Adrenal gland (tissue), 9 donors: ENCODE measurements at regions not wholly inside any gene's neighbourhood (a gene's known extent, or its start where the extent isn't known, plus 50 kb on each side); places are given as distances from the start of the nearest gene placed in this dataset.

Experiments used
- DNase-seq, 7 donors: peaks; one replicate each; pipeline ENCODE4 v3.0.0-alpha.2; 2019 to 2020
- H3K27ac ChIP-seq, 5 donors: fragments of 200-600 bp; sonication (generic) in 4 of 5; 1 replicate in 3 of 5; 2 replicates in 2 of 5; pipeline versions ENCODE4 v1.5.1 to v1.8.0; 2016 to 2020; ENCODE audit warnings: mild to moderate bottlenecking in 1 of 5
- H3K27me3 ChIP-seq: fragments of 200-600 bp; 2 replicates; pipeline ENCODE4 v1.8.0; 2021
- H3K36me3 ChIP-seq, 2 donors: fragments of 200-600 bp; replicated peaks in 1 of 2; 1 replicate in 1 of 2; 2 replicates in 1 of 2; pipeline versions ENCODE4 v1.5.1 to v1.8.0; 2018 to 2022
- H3K4me1 ChIP-seq, 2 donors: fragments of 200-600 bp; replicated peaks in 1 of 2; 1 replicate in 1 of 2; 2 replicates in 1 of 2; pipeline versions ENCODE4 v1.5.1 to v1.8.0; 2018 to 2021
- H3K4me3 ChIP-seq, 4 donors: fragments of 200-600 bp; sonication (generic) in 3 of 4; one replicate each; pipeline ENCODE4 v1.5.1; 2016 to 2018
- H3K9me3 ChIP-seq, 3 donors: fragments of 200-600 bp; sonication (generic) in 1 of 3; replicated peaks in 1 of 3; 1 replicate in 2 of 3; 2 replicates in 1 of 3; pipeline versions ENCODE4 v1.5.1 to v1.8.0; 2016 to 2021
- POLR2A ChIP-seq, 2 donors: fragments of 450-650 bp; IDR thresholded peaks; one replicate each; pipeline ENCODE4 v1.6.1; 2017; ENCODE audit warnings: antibody characterized with exemption in 2 of 2, mild to moderate bottlenecking in 2 of 2, moderate library complexity in 1 of 2
- WGBS, 4 donors: extraction: QIAGEN DNeasy Blood & Tissue Kit in 2 of 4; methylation state at CpG; one replicate each; pipeline versions ENCODE4 v1.1.5 to v1.1.7; 2013 to 2017; 5-methylcytosine and 5-hydroxymethylcytosine counted together
- intact Hi-C, 2 donors: fragments of 100-400 bp; cut with DNase I; formaldehyde crosslinking; loops; one replicate each; pipeline versions ENCODE4 v1.14.1 to v1.15.0; 2022 to 2023
- TF ChIP-seq, protein P1 (sequence below), 6 experiments: fragments of 450-650 bp in 4 of 6; fragments of 200-600 bp in 2 of 6; sonication (generic) in 1 of 6; IDR thresholded peaks; 1 replicate in 5 of 6; 2 replicates in 1 of 6; pipeline versions ENCODE4 v1.5.1 to v1.8.0; 2016 to 2021; ENCODE audit warnings: antibody characterized with exemption in 6 of 6, mild to moderate bottlenecking in 2 of 6, moderate library complexity in 1 of 6
- donor health status: healthy with polysubstance abuse.
- donor health status: Bipolar disorder and iron deficiency.
- donor health status: DM: yes; HTN: yes; CAD: no.
- donor health status: DM: no; HTN: no; CAD: no.
- donor health status: DM: no; HTN: no; CAD: no.

DNA sequence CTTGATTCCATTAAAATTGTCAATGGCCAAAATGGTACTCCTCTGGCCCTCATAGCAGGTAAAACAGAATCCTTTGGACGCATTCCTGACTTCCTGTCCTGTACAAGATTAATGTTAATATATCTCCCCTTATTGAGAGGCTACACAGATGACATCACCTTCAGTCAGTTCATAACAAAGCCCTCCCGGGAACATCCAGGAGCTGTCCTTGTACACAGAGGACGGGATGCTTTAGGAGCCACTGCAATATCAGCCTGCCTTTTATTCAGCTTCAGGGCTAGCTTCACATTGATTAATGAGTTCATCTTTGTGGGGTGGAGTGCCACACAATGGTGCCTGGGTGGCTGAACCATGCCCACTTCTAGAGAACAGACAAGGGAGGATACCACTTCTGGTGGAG lies 235.1 kb downstream of the NRIP1 start:
- Histone ChIP-seq H3K36me3 (no peaks in the 10 kb centered on the region), H3K27me3 (no peaks in the 10 kb centered on the region), H3K4me1 (no peaks in the 10 kb centered on the region), H3K27ac (no peak overlapping the region), H3K4me3 (no peak overlapping the region), H3K9me3 (no peaks in the 10 kb centered on the region)
- intact Hi-C loops = no loop called here
- TF ChIP-seq, protein P1, sequence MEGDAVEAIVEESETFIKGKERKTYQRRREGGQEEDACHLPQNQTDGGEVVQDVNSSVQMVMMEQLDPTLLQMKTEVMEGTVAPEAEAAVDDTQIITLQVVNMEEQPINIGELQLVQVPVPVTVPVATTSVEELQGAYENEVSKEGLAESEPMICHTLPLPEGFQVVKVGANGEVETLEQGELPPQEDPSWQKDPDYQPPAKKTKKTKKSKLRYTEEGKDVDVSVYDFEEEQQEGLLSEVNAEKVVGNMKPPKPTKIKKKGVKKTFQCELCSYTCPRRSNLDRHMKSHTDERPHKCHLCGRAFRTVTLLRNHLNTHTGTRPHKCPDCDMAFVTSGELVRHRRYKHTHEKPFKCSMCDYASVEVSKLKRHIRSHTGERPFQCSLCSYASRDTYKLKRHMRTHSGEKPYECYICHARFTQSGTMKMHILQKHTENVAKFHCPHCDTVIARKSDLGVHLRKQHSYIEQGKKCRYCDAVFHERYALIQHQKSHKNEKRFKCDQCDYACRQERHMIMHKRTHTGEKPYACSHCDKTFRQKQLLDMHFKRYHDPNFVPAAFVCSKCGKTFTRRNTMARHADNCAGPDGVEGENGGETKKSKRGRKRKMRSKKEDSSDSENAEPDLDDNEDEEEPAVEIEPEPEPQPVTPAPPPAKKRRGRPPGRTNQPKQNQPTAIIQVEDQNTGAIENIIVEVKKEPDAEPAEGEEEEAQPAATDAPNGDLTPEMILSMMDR (IDR thresholded peaks at IDR 0.05) = no peak
- TF ChIP-seq POLR2A (IDR thresholded peaks at IDR 0.05) = no peak
- WGBS, 4 donors = 82 to 92% (median 87%) methylated on average over 3 of the region's 3 CpGs
- DNase-seq = no peak

- H3K36me3 ChIP-seq = no peaks in the 10 kb centered on the region
- no peaks in the 10 kb centered on the region for H3K27me3 ChIP-seq
- no peak for DNase-seq
- intact Hi-C loops = no loop called here
- TF ChIP-seq, protein P1 (IDR thresholded peaks at IDR 0.05) = no peak
- TF ChIP-seq POLR2A (IDR thresholded peaks at IDR 0.05) = no peak
- no peak overlapping the region for H3K27ac ChIP-seq
- H3K9me3 ChIP-seq = no peaks in the 10 kb centered on the region
- H3K4me3 ChIP-seq = no peak overlapping the region
- no peaks in the 10 kb centered on the region for H3K4me1 ChIP-seq
- WGBS, 4 donors = 79 to 87% (median 83%) methylated on average over 3 of the region's 3 CpGs
Observed at GRCh38 chr21:14827468-14827867, 237.3 kb downstream of the NRIP1 start.

GRCh38 chr21:14826630-14827029 lies 238.2 kb downstream of the NRIP1 start:
- DNase-seq = no peak
- Histone ChIP-seq H3K27me3 (no peaks in the 10 kb centered on the region), H3K36me3 (no peaks in the 10 kb centered on the region), H3K4me1 (no peaks in the 10 kb centered on the region), H3K9me3 (no peaks in the 10 kb centered on the region), H3K4me3 (no peak overlapping the region), H3K27ac (no peak overlapping the region)
- intact Hi-C loops = no loop called here
- no peak for TF ChIP-seq POLR2A (IDR thresholded peaks at IDR 0.05)
- TF ChIP-seq, protein P1 (IDR thresholded peaks at IDR 0.05) = no peak
- 86 to 95% (median 90%) methylated on average over 6 of the region's 6 CpGs for WGBS, 4 donors

DNA sequence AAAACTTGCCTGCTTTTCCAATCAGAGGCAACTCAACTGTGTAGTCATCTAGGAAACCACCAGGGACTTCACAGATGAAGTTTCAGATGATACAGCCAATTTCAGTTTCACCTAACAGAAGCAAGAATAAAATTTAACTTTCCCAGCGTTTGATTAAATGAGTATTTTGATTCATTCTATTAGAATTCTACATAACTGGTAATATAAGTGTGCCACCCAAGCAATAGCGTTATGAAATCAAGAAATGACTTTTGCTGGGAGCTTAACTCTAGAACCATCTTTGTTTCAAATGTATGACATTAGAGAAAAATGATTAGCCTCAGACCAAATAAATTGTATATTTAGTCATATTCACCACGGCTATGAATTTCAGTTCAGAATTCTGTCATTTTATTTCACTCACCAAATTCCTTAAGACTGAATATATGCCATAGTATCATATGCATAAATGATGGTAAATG lies 239.3 kb downstream of the NRIP1 start:
- no peak for TF ChIP-seq POLR2A (IDR thresholded peaks at IDR 0.05)
- TF ChIP-seq, protein P1 (IDR thresholded peaks at IDR 0.05) = no peak
- intact Hi-C loops = no loop called here
- no peaks in the 10 kb centered on the region for H3K36me3 ChIP-seq
- no peaks in the 10 kb centered on the region for H3K9me3 ChIP-seq
- H3K4me3 ChIP-seq = no peak overlapping the region
- H3K27ac ChIP-seq = no peak overlapping the region
- H3K27me3 ChIP-seq = no peaks in the 10 kb centered on the region
- H3K4me1 ChIP-seq = no peaks in the 10 kb centered on the region
- no peak for DNase-seq
- 82 to 89% (median 87%) methylated on average over 3 of the region's 3 CpGs for WGBS, 4 donors
